GM23338 (cell line): ENCODE measurements at regions not wholly inside any gene's neighbourhood (a gene's known extent, or its start where the extent isn't known, plus 50 kb on each side); places are given as distances from the start of the nearest gene placed in this dataset.

Experiments
- EZH2 ChIP-seq: fragments of 200-600 bp; sonication (generic); IDR thresholded peaks from one replicate; pipeline ENCODE4 v1.8.0; 2017; ENCODE audit warnings: antibody characterized with exemption, mild to moderate bottlenecking, low read depth; ENCODE audit not compliant: unreplicated experiment
- TF ChIP-seq, protein P1 (sequence below), 2 experiments: fragments of 200-600 bp in 1 of 2; sonication (generic) in 1 of 2; conservative IDR thresholded peaks; 2 replicates each; pipeline versions ENCODE4 v1.5.1 to v1.6.1; 2016 to 2017; ENCODE audit warnings: antibody characterized with exemption in 2 of 2, low read depth in 2 of 2, mild to moderate bottlenecking in 2 of 2, moderate library complexity in 1 of 2

DNA sequence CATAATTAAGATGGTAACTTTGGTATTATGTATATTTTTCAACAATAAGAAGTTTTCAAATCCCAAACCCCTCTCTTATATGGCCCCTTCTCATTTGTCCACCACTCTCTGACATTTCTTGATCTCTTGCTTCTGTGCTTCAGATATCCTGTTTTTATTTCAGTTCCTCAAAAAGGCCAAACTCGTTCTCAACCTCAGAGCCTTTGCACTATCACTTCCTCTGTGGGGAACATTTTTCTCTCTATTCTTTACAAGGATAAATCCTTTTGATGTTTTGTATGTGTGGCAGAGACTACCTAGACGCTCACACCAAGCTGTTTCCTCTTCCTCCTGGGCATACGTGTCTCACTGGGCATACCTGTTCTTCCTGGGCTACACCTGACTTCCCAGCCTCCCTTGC lies 54.2 kb upstream of the FRMD4A start:
- TF ChIP-seq, protein P1, sequence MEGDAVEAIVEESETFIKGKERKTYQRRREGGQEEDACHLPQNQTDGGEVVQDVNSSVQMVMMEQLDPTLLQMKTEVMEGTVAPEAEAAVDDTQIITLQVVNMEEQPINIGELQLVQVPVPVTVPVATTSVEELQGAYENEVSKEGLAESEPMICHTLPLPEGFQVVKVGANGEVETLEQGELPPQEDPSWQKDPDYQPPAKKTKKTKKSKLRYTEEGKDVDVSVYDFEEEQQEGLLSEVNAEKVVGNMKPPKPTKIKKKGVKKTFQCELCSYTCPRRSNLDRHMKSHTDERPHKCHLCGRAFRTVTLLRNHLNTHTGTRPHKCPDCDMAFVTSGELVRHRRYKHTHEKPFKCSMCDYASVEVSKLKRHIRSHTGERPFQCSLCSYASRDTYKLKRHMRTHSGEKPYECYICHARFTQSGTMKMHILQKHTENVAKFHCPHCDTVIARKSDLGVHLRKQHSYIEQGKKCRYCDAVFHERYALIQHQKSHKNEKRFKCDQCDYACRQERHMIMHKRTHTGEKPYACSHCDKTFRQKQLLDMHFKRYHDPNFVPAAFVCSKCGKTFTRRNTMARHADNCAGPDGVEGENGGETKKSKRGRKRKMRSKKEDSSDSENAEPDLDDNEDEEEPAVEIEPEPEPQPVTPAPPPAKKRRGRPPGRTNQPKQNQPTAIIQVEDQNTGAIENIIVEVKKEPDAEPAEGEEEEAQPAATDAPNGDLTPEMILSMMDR (conservative IDR thresholded peaks at IDR 0.05; ENCODE audit: low read depth in 2 of 2) = no peak
- no peak for TF ChIP-seq EZH2
